ENCODE measurements at regions not wholly inside any gene's neighbourhood (a gene's known extent, or its start where the extent isn't known, plus 50 kb on each side); places are given as distances from the start of the nearest gene placed in this dataset.
A peak's percentile ranks its signal among the peaks of the same experiment; 100 is the strongest.

DNA sequence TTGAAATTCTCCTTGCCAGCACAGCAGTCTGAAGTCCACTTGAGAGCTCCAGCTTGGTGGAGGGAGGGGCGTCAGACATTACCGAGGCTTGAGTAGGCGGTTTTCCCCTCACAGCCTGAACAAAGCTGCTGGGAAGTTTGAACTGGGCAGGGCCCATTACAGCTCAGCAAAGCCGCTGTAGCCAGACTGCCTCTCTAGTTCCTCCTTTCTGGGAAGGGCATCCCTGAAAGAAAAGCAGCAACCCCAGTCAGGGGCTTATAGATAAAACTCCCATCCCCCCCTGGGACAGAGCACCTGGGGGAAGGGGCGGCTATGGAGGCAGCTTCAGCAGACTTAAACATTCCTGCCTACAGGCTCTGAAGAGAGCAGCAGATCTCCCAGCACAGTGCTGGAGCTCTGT lies 325.3 kb downstream of the GJA1 start:
- TF ChIP-seq, protein P1, sequence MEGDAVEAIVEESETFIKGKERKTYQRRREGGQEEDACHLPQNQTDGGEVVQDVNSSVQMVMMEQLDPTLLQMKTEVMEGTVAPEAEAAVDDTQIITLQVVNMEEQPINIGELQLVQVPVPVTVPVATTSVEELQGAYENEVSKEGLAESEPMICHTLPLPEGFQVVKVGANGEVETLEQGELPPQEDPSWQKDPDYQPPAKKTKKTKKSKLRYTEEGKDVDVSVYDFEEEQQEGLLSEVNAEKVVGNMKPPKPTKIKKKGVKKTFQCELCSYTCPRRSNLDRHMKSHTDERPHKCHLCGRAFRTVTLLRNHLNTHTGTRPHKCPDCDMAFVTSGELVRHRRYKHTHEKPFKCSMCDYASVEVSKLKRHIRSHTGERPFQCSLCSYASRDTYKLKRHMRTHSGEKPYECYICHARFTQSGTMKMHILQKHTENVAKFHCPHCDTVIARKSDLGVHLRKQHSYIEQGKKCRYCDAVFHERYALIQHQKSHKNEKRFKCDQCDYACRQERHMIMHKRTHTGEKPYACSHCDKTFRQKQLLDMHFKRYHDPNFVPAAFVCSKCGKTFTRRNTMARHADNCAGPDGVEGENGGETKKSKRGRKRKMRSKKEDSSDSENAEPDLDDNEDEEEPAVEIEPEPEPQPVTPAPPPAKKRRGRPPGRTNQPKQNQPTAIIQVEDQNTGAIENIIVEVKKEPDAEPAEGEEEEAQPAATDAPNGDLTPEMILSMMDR (conservative IDR thresholded peaks at IDR 0.05) = no peak; the same call in 2 of the 3 replicates
- Histone ChIP-seq H2AFZ (ENCODE audit: low read length) (no peak overlapping the region), H2BK12ac (ENCODE audit: insufficient read length, low read depth, low read length) (no peak overlapping the region), H4K91ac (ENCODE audit: insufficient read length, low read depth, low read length) (no peak overlapping the region), H4K20me1 (ENCODE audit: control insufficient read depth, insufficient read depth, insufficient read length) (no peaks in the 10 kb centered on the region), H3K23ac (ENCODE audit: insufficient read length, low read depth, low read length) (no peak overlapping the region), H3K4ac (ENCODE audit: low read depth, low read length) (no peak overlapping the region), H3K14ac (ENCODE audit: insufficient read depth, low read length) (no peak overlapping the region), H3K79me2 (ENCODE audit: insufficient read depth, low read length) (no peaks in the 10 kb centered on the region), H3T11ph (ENCODE audit: low read length) (no peak overlapping the region), H3K27ac (ENCODE audit: insufficient read length, low read depth, low read length) (no peak overlapping the region), H3K4me2 (ENCODE audit: insufficient read depth, insufficient read length, low read length) (no peak overlapping the region), H3K4me1 (ENCODE audit: insufficient read depth, low read length) (no peaks in the 10 kb centered on the region), H4K8ac (replicated peaks; ENCODE audit: insufficient read length, low read depth, low read length) (no peak overlapping the region), H4K5ac (ENCODE audit: insufficient read length, low read depth, low read length) (no peak overlapping the region), H2BK20ac (ENCODE audit: low read depth, low read length, poor library complexity, severe bottlenecking) (no peak overlapping the region), H3K9ac (ENCODE audit: extremely low read depth, insufficient read length, low read length) (no peak overlapping the region), H3K18ac (ENCODE audit: insufficient read length, low read depth, low read length) (no peak overlapping the region), H2BK5ac (ENCODE audit: insufficient read length, low read length) (no peak overlapping the region), H3K27me3 (ENCODE audit: insufficient read depth, low read length) (no peaks in the 10 kb centered on the region), H2AK5ac (ENCODE audit: insufficient read length, low read length) (no peak overlapping the region), H2BK15ac (ENCODE audit: low read depth, low read length) (no peak overlapping the region), H3K23me2 (ENCODE audit: insufficient read length, low read depth, low read length, poor library complexity, severe bottlenecking) (no peaks in the 10 kb centered on the region), H3K56ac (ENCODE audit: insufficient read length, low read depth, low read length) (no peak overlapping the region), H3K9me3 (ENCODE audit: control insufficient read depth, low read depth, low read length) (no peaks in the 10 kb centered on the region), H3K79me1 (ENCODE audit: insufficient read depth, low read depth, low read length, poor library complexity, severe bottlenecking) (no peaks in the 10 kb centered on the region), H2BK120ac (ENCODE audit: low read depth, low read length, poor library complexity, severe bottlenecking) (no peak overlapping the region)
- no CpG with 5 or more reads among the region's 5 CpGs for WGBS (ENCODE audit: extremely low coverage, insufficient read length, low lambda C conversion rate)
- H3K4me3 Mint-ChIP-seq = no peak overlapping the region
- peaks cover 0 to 4% of the 10 kb centered on the region in 2 experiments; a peak in 3 of 5 replicates for H3K9me3 Mint-ChIP-seq
- peak; percentile 47 for DNase-seq
- peaks cover 6 to 14% of the 10 kb centered on the region in 2 experiments for H3K4me1 Mint-ChIP-seq
- H3K36me3 Mint-ChIP-seq (ENCODE audit: insufficient read depth in 1 of 3, low read depth in 3 of 3) = peaks cover 0 to 8% (median 5%) of the 10 kb centered on the region in 3 experiments; a peak in 2 of 7 replicates
- H3K27ac Mint-ChIP-seq = no peak overlapping the region
- H3K27me3 Mint-ChIP-seq (ENCODE audit: low read depth) = no peaks in the 10 kb centered on the region; the same call in 1 of the 2 replicates

Data from H9 (cell line).